ENCODE measurements at regions not wholly inside any gene's neighbourhood (a gene's known extent, or its start where the extent isn't known, plus 50 kb on each side); places are given as distances from the start of the nearest gene placed in this dataset.

GRCh38 chr17:55829995-55830612 lies 79.3 kb downstream of the PCTP start:
- no peak for DNase-seq

GRCh38 chr17:55830699-55831471 lies 80.0 kb downstream of the PCTP start:
- peak; percentile 90 for DNase-seq

GRCh38 chr17:55833306-55833705 lies 82.5 kb downstream of the PCTP start:
- no peak for DNase-seq

GRCh38 chr17:55842405-55843158 lies 91.7 kb downstream of the PCTP start:
- no peak for DNase-seq

GRCh38 chr17:55843785-55844184 lies 92.9 kb downstream of the PCTP start:
- DNase-seq, result no peak

- peak; percentile 67 for DNase-seq
These were observed 94.5 kb downstream of the PCTP start for GRCh38 chr17:55845385-55845784.

- no peak for DNase-seq
These were observed 95.9 kb downstream of the PCTP start for GRCh38 chr17:55846745-55847144.

- DNase-seq, result no peak
These were observed 101.9 kb downstream of the PCTP start for GRCh38 chr17:55852734-55853133.

- no peak for DNase-seq
These were observed 108.5 kb downstream of the PCTP start for GRCh38 chr17:55859301-55859795.

GRCh38 chr17:55865072-55865762 lies 114.4 kb downstream of the PCTP start:
- no peak for DNase-seq

- no peak for DNase-seq
These were observed 119.2 kb downstream of the PCTP start for GRCh38 chr17:55870044-55870443.

- no peak for DNase-seq
These were observed 121.5 kb downstream of the PCTP start for GRCh38 chr17:55872374-55872773.

- no peak for DNase-seq
These were observed 122.3 kb downstream of the PCTP start for GRCh38 chr17:55873017-55873758.

GRCh38 chr17:55883149-55883548 lies 132.3 kb downstream of the PCTP start:
- no peak for DNase-seq

GRCh38 chr17:55887531-55887930 lies 136.7 kb downstream of the PCTP start:
- no peak for DNase-seq

GRCh38 chr17:55889271-55889670 lies 138.4 kb downstream of the PCTP start:
- DNase-seq, result no peak

- no peak for DNase-seq
These were observed 144.4 kb downstream of the PCTP start for GRCh38 chr17:55895112-55895759.

GRCh38 chr17:55897301-55897700 lies 146.4 kb downstream of the PCTP start:
- DNase-seq, result no peak

- DNase-seq, result no peak
These were observed 147.3 kb downstream of the PCTP start for GRCh38 chr17:55898195-55898594.

GRCh38 chr17:55900188-55900587 lies 149.3 kb downstream of the PCTP start:
- DNase-seq, result no peak

GRCh38 chr17:55903028-55903690 lies 152.3 kb downstream of the PCTP start:
- DNase-seq, result no peak

Measured in NCI-H2227 treated with DMSO at 0.1 percent for 48 hours (cell line).